22Rv1 (cell line): ENCODE measurements at regions not wholly inside any gene's neighbourhood (a gene's known extent, or its start where the extent isn't known, plus 50 kb on each side); places are given as distances from the start of the nearest gene placed in this dataset.

Source experiments
- H3K27ac ChIP-seq: fragments of 450-650 bp; 2 replicates; pipeline ENCODE4 v1.5.1; 2017
- ZFX ChIP-seq: fragments of 450-650 bp; IDR thresholded peaks from 2 replicates; pipeline ENCODE4 v1.6.1; 2017; ENCODE audit warnings: antibody characterized with exemption, borderline replicate concordance
- TF ChIP-seq, protein P1 (sequence below): fragments of 450-650 bp; IDR thresholded peaks from 2 replicates; pipeline ENCODE4 v1.5.1; 2017; ENCODE audit warnings: mild to moderate bottlenecking

DNA sequence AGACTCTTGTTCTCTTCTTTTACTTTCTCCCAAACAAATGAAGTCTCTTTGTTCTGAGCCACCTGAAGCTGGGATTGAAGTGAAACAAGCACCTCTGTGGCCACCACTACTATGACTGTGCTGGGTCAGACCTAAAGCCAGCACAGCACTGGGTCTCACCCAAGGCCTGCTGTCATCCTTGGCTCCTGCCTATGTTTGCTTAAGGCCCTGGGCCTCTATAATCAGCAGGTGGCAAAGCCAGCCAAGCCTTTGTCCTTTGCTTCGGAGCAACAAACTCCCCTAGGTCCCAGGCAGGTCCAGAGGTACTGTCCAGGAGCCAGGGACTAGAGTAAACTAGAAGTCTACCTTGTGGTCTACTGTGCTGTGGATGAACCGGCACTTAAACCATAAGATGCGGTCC lies 220.6 kb upstream of the ARSJ start:
- no peak overlapping the region for H3K27ac ChIP-seq
- no peak for TF ChIP-seq ZFX
- TF ChIP-seq, protein P1, sequence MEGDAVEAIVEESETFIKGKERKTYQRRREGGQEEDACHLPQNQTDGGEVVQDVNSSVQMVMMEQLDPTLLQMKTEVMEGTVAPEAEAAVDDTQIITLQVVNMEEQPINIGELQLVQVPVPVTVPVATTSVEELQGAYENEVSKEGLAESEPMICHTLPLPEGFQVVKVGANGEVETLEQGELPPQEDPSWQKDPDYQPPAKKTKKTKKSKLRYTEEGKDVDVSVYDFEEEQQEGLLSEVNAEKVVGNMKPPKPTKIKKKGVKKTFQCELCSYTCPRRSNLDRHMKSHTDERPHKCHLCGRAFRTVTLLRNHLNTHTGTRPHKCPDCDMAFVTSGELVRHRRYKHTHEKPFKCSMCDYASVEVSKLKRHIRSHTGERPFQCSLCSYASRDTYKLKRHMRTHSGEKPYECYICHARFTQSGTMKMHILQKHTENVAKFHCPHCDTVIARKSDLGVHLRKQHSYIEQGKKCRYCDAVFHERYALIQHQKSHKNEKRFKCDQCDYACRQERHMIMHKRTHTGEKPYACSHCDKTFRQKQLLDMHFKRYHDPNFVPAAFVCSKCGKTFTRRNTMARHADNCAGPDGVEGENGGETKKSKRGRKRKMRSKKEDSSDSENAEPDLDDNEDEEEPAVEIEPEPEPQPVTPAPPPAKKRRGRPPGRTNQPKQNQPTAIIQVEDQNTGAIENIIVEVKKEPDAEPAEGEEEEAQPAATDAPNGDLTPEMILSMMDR: no peak

GRCh38 chr4:114205261-114205660 lies 225.8 kb upstream of the ARSJ start:
- TF ChIP-seq, protein P1: no peak
- no peak for TF ChIP-seq ZFX
- no peak overlapping the region for H3K27ac ChIP-seq

GRCh38 chr4:114208574-114209151 lies 229.2 kb upstream of the ARSJ start:
- H3K27ac ChIP-seq: no peak overlapping the region
- no peak for TF ChIP-seq ZFX
- TF ChIP-seq, protein P1: no peak

GRCh38 chr4:114209584-114209983 lies 230.1 kb upstream of the ARSJ start:
- no peak for TF ChIP-seq ZFX
- TF ChIP-seq, protein P1: no peak
- no peak overlapping the region for H3K27ac ChIP-seq

DNA sequence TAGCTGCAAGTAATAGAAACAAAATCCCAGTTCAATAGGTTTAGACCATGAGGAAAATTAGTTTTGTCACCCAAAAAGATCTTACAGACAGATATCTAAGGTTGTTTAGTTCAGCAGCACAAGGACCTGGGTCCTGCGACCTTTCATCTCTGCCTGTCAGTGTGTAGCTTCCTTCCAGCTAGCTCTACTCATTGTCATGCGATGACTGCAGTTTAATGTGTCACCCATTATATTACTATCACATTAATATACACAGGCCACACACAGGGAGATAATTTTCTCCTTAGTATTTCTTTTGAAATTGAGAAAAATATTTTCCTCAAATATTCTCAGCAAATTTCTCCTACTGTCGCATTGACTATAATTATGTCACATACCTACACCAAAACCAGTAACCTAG lies 232.1 kb upstream of the ARSJ start:
- no peak overlapping the region for H3K27ac ChIP-seq
- TF ChIP-seq, protein P1: no peak
- TF ChIP-seq ZFX: no peak

DNA sequence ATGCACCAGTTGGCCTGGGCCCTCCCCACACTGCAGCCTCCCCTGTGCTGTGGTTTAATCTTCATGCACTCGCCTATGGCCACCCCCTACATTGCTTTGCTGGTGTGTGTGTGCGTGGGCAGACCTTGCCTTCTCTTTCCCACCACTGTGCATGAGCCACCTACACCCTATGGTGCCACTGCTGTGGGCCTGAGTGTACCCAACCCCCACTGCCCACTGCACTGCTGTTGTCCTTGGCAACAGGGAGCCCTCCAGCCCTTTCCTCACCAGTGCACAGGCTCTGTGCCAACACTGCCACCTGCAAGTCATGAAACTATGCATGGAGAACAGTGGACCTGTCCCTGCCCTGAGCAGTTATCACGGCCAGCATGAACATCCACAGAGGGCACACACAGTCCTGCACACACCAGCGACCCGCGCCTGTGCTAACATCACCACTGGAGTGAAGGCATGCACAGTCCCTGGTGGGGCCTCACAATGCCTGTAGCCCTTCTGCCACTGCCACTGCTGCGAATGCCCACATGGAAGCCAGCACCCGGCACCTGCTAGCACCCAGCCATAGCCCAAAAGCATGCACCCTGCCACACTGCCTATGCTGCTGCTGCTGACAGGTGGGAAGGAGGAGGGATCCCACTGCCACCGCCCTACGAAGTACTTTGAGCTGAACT lies 237.8 kb upstream of the ARSJ start:
- TF ChIP-seq, protein P1: no peak
- TF ChIP-seq ZFX: no peak
- no peak overlapping the region for H3K27ac ChIP-seq

- no peak overlapping the region for H3K27ac ChIP-seq
- TF ChIP-seq, protein P1: no peak
- no peak for TF ChIP-seq ZFX
Measured at GRCh38 chr4:114223580-114223979, 244.1 kb upstream of the ARSJ start.
